ENCODE measurements at regions not wholly inside any gene's neighbourhood (a gene's known extent, or its start where the extent isn't known, plus 50 kb on each side); places are given as distances from the start of the nearest gene placed in this dataset.

GRCh38 chrX:39636481-39636880 is 461.3 kb downstream of the BCOR start:
- TF ChIP-seq POLR2A (IDR thresholded peaks at IDR 0.05; ENCODE audit: borderline replicate concordance, extremely low read depth, insufficient read depth, insufficient read length) (no peak), POLR2AphosphoS5 (IDR thresholded peaks at IDR 0.05; ENCODE audit: low read depth, low read length) (no peak), YY1 (IDR thresholded peaks at IDR 0.05; ENCODE audit: extremely low read depth, insufficient replicate concordance, low read depth, low read length) (no peak), ZNF274 (IDR thresholded peaks at IDR 0.05; ENCODE audit: low read depth, low read length) (no peak), EZH2 (IDR thresholded peaks at IDR 0.05) (no peak), ELF1 (IDR thresholded peaks at IDR 0.05; ENCODE audit: borderline replicate concordance, low read depth) (no peak), ZFX (IDR thresholded peaks at IDR 0.05) (no peak), SIN3A (IDR thresholded peaks at IDR 0.05; ENCODE audit: low read depth) (no peak)
- TF ChIP-seq, protein P1, sequence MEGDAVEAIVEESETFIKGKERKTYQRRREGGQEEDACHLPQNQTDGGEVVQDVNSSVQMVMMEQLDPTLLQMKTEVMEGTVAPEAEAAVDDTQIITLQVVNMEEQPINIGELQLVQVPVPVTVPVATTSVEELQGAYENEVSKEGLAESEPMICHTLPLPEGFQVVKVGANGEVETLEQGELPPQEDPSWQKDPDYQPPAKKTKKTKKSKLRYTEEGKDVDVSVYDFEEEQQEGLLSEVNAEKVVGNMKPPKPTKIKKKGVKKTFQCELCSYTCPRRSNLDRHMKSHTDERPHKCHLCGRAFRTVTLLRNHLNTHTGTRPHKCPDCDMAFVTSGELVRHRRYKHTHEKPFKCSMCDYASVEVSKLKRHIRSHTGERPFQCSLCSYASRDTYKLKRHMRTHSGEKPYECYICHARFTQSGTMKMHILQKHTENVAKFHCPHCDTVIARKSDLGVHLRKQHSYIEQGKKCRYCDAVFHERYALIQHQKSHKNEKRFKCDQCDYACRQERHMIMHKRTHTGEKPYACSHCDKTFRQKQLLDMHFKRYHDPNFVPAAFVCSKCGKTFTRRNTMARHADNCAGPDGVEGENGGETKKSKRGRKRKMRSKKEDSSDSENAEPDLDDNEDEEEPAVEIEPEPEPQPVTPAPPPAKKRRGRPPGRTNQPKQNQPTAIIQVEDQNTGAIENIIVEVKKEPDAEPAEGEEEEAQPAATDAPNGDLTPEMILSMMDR (IDR thresholded peaks at IDR 0.05 in 2 of 3, conservative IDR thresholded peaks at IDR 0.05 in 1 of 3; ENCODE audit: borderline replicate concordance in 1 of 3, insufficient read depth in 1 of 3, low read depth in 2 of 3, low read length in 2 of 3), result no peak
- TF ChIP-seq, protein P2, sequence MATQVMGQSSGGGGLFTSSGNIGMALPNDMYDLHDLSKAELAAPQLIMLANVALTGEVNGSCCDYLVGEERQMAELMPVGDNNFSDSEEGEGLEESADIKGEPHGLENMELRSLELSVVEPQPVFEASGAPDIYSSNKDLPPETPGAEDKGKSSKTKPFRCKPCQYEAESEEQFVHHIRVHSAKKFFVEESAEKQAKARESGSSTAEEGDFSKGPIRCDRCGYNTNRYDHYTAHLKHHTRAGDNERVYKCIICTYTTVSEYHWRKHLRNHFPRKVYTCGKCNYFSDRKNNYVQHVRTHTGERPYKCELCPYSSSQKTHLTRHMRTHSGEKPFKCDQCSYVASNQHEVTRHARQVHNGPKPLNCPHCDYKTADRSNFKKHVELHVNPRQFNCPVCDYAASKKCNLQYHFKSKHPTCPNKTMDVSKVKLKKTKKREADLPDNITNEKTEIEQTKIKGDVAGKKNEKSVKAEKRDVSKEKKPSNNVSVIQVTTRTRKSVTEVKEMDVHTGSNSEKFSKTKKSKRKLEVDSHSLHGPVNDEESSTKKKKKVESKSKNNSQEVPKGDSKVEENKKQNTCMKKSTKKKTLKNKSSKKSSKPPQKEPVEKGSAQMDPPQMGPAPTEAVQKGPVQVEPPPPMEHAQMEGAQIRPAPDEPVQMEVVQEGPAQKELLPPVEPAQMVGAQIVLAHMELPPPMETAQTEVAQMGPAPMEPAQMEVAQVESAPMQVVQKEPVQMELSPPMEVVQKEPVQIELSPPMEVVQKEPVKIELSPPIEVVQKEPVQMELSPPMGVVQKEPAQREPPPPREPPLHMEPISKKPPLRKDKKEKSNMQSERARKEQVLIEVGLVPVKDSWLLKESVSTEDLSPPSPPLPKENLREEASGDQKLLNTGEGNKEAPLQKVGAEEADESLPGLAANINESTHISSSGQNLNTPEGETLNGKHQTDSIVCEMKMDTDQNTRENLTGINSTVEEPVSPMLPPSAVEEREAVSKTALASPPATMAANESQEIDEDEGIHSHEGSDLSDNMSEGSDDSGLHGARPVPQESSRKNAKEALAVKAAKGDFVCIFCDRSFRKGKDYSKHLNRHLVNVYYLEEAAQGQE (IDR thresholded peaks at IDR 0.05; ENCODE audit: low read depth), result no peak

All from HCT116 (cell line).